Esophagus muscularis mucosa (tissue), 4 donors: ENCODE measurements at regions not wholly inside any gene's neighbourhood (a gene's known extent, or its start where the extent isn't known, plus 50 kb on each side); places are given as distances from the start of the nearest gene placed in this dataset.
"Not testable (repeated sequence)": the region's sequence is repeated elsewhere in the genome, so short reads cannot be mapped to it uniquely, and the experiment has no call there.

Experiments
- DNase-seq: peaks from one replicate; pipeline ENCODE4 v3.0.0-alpha.2; 2017; ENCODE audit errors: extremely low spot score
- H3K27ac ChIP-seq, 4 donors: fragments of 200-600 bp; sonication (generic); replicated peaks in 1 of 4; 1 replicate in 3 of 4; 2 replicates in 1 of 4; pipeline ENCODE4 v1.5.1; 2016 to 2019; ENCODE audit warnings: mild to moderate bottlenecking in 1 of 4
- H3K27me3 ChIP-seq, 4 donors: fragments of 200-600 bp; sonication (generic); one replicate each; pipeline versions ENCODE4 v1.5.1 to v1.6.0; 2016 to 2019
- H3K36me3 ChIP-seq, 4 donors: fragments of 200-600 bp; sonication (generic); one replicate each; pipeline ENCODE4 v1.5.1; 2016 to 2019
- H3K4me1 ChIP-seq, 4 donors: fragments of 200-600 bp; sonication (generic); one replicate each; pipeline ENCODE4 v1.5.1; 2016 to 2019
- H3K4me3 ChIP-seq, 4 donors: fragments of 200-600 bp; sonication (generic); 1 replicate in 2 of 4; 2 replicates in 2 of 4; pipeline ENCODE4 v1.5.1; 2016 to 2019; ENCODE audit warnings: mild to moderate bottlenecking in 4 of 4, moderate library complexity in 1 of 4
- H3K9me3 ChIP-seq, 4 donors: fragments of 200-600 bp; sonication (generic); 1 replicate in 3 of 4; 2 replicates in 1 of 4; pipeline ENCODE4 v1.5.1; 2016 to 2019
- CTCF ChIP-seq, 3 experiments: fragments of 200-600 bp in 2 of 3; fragments of 450-650 bp in 1 of 3; sonication (generic) in 2 of 3; IDR thresholded peaks; one replicate each; pipeline ENCODE4 v1.5.1; 2017 to 2019; ENCODE audit warnings: antibody characterized with exemption in 3 of 3, mild to moderate bottlenecking in 2 of 3, moderate library complexity in 1 of 3
- EP300 ChIP-seq: sonication (generic); formaldehyde crosslinking; IDR thresholded peaks from one replicate; pipeline ENCODE4 v1.6.1; 2017; ENCODE audit warnings: antibody characterized with exemption
- POLR2A ChIP-seq: fragments of 450-650 bp; IDR thresholded peaks from one replicate; pipeline ENCODE4 v1.6.1; 2017; ENCODE audit warnings: antibody characterized with exemption, moderate library complexity, mild to moderate bottlenecking, low read depth
- POLR2AphosphoS5 ChIP-seq, 2 donors: sonication (generic); formaldehyde crosslinking; IDR thresholded peaks; one replicate each; pipeline ENCODE4 v1.6.1; 2017; ENCODE audit warnings: antibody characterized with exemption in 2 of 2
- WGBS: methylation state at CpG from one replicate; pipeline ENCODE4 v1.1.5; 2018; 5-methylcytosine and 5-hydroxymethylcytosine counted together
- intact Hi-C: fragments of 100-400 bp; cut with DNase I; formaldehyde crosslinking; loops from one replicate; pipeline ENCODE4 v1.15.1; 2023

- H3K9me3 ChIP-seq: no peaks in the 10 kb centered on the region
- 66% methylated on average over 11 of the region's 11 CpGs for WGBS
- TF ChIP-seq POLR2AphosphoS5 (IDR thresholded peaks at IDR 0.05) (no peak), EP300 (no peak), POLR2A (no peak), CTCF (IDR thresholded peaks at IDR 0.05) (no peak)
- no peak for DNase-seq
- peaks cover 4 to 26% (median 22%) of the 10 kb centered on the region in 4 donors for H3K4me1 ChIP-seq
- H3K27me3 ChIP-seq: no peaks in the 10 kb centered on the region
- H3K4me3 ChIP-seq: no peak overlapping the region
- H3K27ac ChIP-seq: peak overlapping the region; percentile 72 to 78 (median 76)
- intact Hi-C loops: no loop called here
- no peaks in the 10 kb centered on the region for H3K36me3 ChIP-seq
These were observed 97.1 kb upstream of the NAV2 start for GRCh38 chr11:19615341-19616183.

GRCh38 chr11:19614370-19614940, 98.2 kb upstream of the NAV2 start:
- Histone ChIP-seq H3K27me3 (no peaks in the 10 kb centered on the region), H3K4me1 (peaks cover 4 to 26% (median 22%) of the 10 kb centered on the region in 4 donors), H3K36me3 (no peaks in the 10 kb centered on the region), H3K4me3 (no peak overlapping the region), H3K27ac (no peak overlapping the region), H3K9me3 (no peaks in the 10 kb centered on the region)
- intact Hi-C loops: no loop called here
- no peak for TF ChIP-seq EP300
- TF ChIP-seq POLR2A: no peak
- TF ChIP-seq CTCF (IDR thresholded peaks at IDR 0.05): no peak
- TF ChIP-seq POLR2AphosphoS5 (IDR thresholded peaks at IDR 0.05): no peak
- no peak for DNase-seq
- WGBS: 87% methylated on average over 3 of the region's 3 CpGs

GRCh38 chr11:19612025-19612424, 100.6 kb upstream of the NAV2 start:
- H3K27ac ChIP-seq, intact Hi-C loops, H3K4me3 ChIP-seq, H3K9me3 ChIP-seq, DNase-seq, H3K36me3 ChIP-seq, H3K27me3 ChIP-seq: not testable (repeated sequence)
- H3K4me1 ChIP-seq: peaks cover 17 to 37% (median 37%) of the 10 kb centered on the region in 4 donors

- peak; percentile 86 for DNase-seq
- intact Hi-C loops: no loop called here
- Histone ChIP-seq H3K36me3 (no peaks in the 10 kb centered on the region), H3K27ac (peak overlapping the region in 1 of 4 donors; percentile 31), H3K9me3 (no peaks in the 10 kb centered on the region), H3K4me3 (no peak overlapping the region), H3K4me1 (peaks cover 19 to 39% (median 29%) of the 10 kb centered on the region in 4 donors), H3K27me3 (no peaks in the 10 kb centered on the region)
- TF ChIP-seq POLR2A (no peak), POLR2AphosphoS5 (IDR thresholded peaks at IDR 0.05) (no peak), EP300 (no peak), CTCF (IDR thresholded peaks at IDR 0.05) (no peak)
- WGBS: 61% methylated on average over 5 of the region's 5 CpGs
These were observed 104.8 kb upstream of the NAV2 start for GRCh38 chr11:19607656-19608360.
